ENCODE measurements at regions not wholly inside any gene's neighbourhood (a gene's known extent, or its start where the extent isn't known, plus 50 kb on each side); places are given as distances from the start of the nearest gene placed in this dataset.
"Not testable (repeated sequence)": the region's sequence is repeated elsewhere in the genome, so short reads cannot be mapped to it uniquely, and the experiment has no call there.

- no peak for DNase-seq
Observed at GRCh38 chr2:128590309-128591021, 271.8 kb upstream of the HS6ST1 start.

- no peak for DNase-seq
Observed at GRCh38 chr2:128591022-128591860, 272.6 kb upstream of the HS6ST1 start.

- DNase-seq: no peak
Observed at GRCh38 chr2:128591861-128592822, 273.5 kb upstream of the HS6ST1 start.

- no peak for DNase-seq
Observed at GRCh38 chr2:128593518-128593878, 274.8 kb upstream of the HS6ST1 start.

- DNase-seq: no peak
Observed at GRCh38 chr2:128593879-128594650, 275.4 kb upstream of the HS6ST1 start.

GRCh38 chr2:128594651-128594910, 275.9 kb upstream of the HS6ST1 start:
- no peak for DNase-seq

- no peak for DNase-seq
Observed at GRCh38 chr2:128594953-128595677, 276.4 kb upstream of the HS6ST1 start.

- DNase-seq: no peak
Observed at GRCh38 chr2:128595763-128596395, 277.2 kb upstream of the HS6ST1 start.

- DNase-seq: no peak
Observed at GRCh38 chr2:128596396-128597120, 277.9 kb upstream of the HS6ST1 start.

GRCh38 chr2:128597121-128597762, 278.6 kb upstream of the HS6ST1 start:
- DNase-seq: no peak

GRCh38 chr2:128598260-128598659, 279.6 kb upstream of the HS6ST1 start:
- not testable (repeated sequence) for DNase-seq

- no peak for DNase-seq
Observed at GRCh38 chr2:128598862-128599441, 280.3 kb upstream of the HS6ST1 start.

- DNase-seq: no peak
Observed at GRCh38 chr2:128599700-128600099, 281.0 kb upstream of the HS6ST1 start.

GRCh38 chr2:128600581-128601297, 282.1 kb upstream of the HS6ST1 start:
- DNase-seq: no peak

- DNase-seq: no peak
Observed at GRCh38 chr2:128601298-128602037, 282.8 kb upstream of the HS6ST1 start.

GRCh38 chr2:128602038-128602698, 283.5 kb upstream of the HS6ST1 start:
- DNase-seq: no peak

- no peak for DNase-seq
Observed at GRCh38 chr2:128602699-128603101, 284.0 kb upstream of the HS6ST1 start.

- DNase-seq: no peak
Observed at GRCh38 chr2:128603411-128603924, 284.8 kb upstream of the HS6ST1 start.

Measured in EL (cell line).